ENCODE measurements at regions not wholly inside any gene's neighbourhood (a gene's known extent, or its start where the extent isn't known, plus 50 kb on each side); places are given as distances from the start of the nearest gene placed in this dataset.
"Not testable (repeated sequence)": the region's sequence is repeated elsewhere in the genome, so short reads cannot be mapped to it uniquely, and the experiment has no call there.

DNA sequence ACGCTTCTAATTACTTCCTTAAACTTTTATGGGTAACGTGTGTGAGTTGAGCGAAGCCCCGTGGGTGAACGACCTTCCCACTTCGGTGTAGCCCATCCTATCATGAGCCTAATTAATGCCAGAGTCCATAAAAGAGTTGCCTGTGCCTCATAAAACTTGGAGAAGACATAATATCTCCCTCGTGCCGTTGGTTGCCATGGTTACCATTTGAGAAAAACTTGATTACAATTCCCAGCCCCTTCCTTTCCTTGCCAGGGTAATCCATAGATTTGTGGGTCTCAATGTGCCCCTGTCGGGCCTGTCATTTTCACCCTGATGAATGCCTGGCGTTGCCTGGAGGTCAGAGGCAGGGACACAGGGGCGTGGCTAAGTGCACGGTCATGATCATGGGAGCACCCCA lies 127.1 kb downstream of the GLRX3 start:
- no peak for DNase-seq

DNA sequence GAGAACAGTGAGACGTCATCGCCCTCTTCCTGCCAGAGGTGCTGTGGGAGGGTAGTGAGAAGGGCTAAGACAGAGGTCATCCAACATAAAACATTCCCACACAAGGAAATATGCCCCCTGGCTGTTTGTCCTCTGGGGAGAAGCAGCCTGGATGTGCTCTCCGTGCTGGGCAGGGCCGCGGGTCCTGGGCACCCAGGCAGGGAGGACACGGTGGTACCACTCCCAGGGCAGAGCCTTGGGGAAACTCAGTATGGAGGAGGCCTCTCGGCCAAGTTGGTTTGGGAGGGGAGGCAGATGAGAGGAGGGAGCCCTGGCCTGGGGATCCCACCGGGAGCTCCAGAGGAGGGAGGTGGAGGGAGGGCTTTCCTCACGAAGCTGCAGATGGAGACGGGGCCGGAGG lies 129.4 kb downstream of the GLRX3 start:
- DNase-seq, result no peak

DNA sequence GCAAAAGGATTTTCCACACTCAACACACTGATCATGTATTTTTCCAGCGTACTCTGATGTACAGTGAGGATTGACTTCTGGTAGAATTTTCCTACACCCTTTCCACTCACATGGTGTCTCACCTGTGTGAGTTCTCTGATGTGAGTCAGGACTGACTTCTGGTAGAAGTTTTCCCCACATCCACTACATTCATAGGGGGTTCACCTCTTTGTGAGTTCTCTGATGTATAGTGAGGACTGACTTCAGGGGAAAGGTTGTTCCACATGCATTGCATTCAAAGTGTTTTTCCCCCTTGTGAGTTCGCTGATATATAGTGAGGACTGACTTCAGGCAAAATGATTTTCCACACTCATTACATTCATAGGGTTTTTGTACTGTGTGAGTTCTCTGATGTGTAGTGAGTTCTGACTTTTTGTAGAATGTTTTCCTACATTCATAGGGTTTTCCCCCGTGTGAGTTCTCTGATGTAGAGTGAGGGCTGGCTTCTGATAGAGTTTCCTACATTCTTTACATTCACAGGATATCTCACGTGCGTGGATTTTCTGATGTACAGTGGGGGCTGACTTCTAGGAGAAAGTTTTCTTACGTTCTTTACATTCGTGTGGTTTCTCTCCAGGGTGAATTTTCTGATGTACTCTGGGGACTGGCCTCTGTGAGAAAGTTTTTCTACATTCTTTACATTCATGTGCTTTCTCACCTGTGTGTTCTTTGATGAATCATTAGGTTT lies 146.5 kb downstream of the GLRX3 start:
- DNase-seq, result no peak

DNA sequence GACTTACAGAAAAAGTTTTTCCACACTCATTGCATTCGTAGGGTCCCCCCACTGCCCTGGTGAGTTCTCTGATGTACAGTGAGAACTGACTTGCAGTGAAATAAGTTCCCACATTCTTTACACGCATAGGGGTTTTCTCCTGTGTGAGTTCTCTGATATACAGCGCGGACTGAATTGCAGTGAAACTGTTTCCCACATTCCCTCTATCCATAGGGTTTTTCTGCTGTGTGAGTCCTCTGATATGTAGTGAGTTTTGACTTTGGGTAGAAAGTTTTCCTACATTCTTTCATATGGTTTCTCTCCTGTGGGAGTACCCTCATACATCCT lies 147.0 kb downstream of the GLRX3 start:
- DNase-seq, result no peak

DNA sequence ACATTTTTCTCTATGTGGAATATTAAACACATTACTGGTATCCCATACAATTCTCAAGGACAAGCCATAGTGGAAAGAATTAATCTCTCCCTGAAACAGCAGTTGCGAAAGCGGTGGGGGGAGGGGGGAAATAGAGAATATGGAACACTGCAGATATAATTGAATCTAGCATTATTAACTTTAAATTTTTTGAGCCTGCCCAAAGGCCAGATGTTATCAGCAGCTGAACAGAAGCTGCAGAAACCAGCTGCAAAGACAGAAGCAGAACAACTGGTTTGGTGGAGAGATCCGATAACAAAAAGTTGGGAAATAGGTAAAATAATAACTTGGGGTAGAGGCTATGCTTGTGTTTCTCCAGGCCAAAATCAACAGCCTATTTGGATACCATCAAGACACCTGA lies 159.6 kb downstream of the GLRX3 start:
- not testable (repeated sequence) for DNase-seq

DNA sequence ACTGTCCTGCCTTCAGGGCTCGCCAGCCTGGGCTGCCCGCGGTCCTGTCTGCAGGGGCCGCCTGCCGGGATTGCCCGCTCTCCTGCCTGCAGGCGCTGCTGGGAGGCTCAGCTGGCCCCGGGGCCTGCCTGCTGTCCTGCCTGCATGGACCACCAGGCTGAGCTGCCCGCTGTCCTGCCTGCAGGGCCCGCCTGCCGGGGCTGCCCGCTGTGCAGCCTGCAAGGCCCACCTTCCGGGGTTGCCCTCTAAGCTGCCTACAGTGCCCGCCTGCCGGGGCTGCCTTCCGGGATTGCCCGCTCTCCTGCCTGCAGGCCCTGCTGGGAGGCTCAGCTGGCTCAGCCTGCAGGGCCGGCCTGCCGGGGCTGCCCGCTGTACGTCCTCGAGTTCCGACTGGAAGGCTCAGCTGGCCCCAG lies 164.4 kb downstream of the GLRX3 start:
- no peak for DNase-seq

DNA sequence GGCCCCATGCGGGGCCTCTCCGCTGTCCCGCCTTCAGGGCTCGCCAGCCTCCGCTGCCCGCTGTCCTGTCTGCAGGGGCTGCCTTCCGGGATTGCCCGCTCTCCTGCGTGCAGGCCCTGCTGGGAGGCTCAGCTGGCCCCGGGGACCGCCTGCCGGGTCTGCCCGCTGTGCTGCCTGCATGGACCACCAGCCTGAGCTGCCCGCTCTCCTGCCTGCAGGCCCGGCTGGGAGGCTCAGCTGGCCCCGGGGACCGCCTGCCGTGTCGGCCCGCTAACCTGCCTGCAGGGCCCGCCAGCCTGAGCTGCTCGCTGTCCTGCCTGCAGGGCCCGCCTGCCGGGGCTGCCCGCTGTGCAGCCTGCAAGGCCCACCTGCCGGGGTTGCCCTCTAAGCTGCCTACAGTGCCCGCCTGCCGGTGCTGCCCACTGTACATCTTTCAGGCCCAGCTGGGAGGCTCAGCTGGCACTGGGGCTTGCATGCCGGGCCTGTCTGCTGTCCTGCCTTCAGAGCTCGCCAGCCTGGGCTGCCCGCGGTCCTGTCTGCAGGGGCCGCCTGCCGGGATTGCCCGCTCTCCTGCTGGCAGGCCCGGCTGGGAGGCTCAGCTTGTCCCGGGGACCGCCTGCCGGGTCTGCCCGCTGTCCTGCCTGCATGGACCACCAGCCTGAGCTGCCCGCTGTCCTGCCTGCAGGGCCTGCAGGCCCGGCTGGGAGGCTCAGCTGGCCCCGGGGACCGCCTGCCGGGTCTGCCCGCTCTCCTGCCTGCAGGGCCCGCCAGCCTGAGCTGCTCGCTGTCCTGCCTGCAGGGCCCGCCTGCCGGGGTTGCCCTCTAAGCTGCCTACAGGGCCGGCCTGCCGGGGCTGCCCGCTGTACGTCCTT lies 165.1 kb downstream of the GLRX3 start:
- DNase-seq, result peak; percentile 24

DNA sequence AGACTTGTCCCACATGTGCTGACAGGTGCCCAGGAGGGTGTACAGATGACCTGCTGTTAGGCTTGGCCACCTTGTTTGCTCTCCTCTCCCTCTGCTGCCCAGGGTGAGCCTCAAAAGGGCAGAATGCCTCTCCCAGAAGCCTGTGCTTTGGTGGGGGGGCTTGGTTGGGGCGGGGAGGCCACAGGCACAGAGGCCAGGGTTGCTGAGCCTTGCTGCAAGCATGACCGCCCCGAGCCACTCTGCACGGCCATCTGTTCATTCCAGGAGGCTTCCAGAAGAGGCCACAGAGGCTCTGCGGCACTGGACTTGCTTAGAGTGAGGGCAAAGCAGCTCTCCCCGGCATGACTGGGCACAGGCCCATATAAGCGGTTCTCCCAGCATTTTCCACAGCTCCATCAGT lies 190.8 kb downstream of the GLRX3 start:
- no peak for DNase-seq

DNA sequence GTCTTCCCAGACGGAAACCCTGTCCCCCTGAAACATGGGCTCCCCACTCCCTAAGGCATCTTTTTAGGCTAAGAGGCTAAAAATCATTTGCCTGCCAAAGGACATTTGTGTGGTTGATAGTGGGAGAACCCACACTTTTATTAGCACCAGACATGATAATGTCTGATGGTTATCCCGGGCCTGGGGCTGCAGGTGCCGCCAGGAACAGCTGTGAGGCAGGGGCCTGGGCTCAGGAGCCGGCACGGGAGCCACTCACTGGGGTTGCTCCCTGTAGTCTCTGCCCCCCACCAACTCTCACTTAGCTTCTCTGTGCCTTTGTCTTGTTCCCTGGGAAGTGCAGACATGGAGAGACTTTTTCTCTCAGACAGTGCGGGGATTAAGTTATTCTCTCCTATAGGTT lies 193.6 kb downstream of the GLRX3 start:
- no peak for DNase-seq

DNA sequence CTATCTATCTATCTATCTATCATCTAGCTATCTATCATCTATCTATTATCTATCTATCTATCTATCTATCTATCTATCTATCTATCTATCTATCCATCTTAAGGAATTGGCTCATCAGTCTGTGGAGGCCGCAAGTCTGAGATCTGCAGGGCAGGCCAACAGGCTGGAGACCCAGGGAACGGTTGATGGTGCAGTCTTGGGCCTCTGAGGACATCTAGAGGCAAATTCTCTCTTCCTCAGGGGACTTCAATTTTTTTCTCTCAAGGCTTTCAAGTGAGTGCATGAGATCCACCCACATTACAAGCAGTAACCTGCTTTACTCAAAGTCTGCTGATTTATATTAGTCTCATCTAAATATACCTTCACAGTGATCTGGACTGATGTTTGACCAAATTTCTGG lies 197.0 kb downstream of the GLRX3 start:
- no peak for DNase-seq

DNA sequence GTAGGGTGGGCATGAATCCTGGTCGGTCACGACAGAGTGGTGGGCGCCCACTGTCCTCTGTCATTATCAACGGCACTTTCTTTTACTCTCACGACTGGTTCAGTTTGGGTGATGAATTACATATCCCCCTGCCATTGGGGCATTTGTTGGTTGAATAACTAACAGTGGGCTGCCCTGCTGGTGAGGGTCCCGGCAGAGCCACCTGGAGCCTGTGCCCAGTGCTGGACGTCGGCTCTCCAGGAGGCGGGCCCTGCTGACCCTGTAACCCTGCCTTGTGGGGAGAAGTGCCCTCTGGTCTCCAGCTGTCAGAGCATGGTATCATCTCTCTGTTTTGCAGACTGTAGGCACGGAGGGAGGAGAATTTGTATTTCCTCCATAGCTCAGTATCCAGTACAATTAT lies 199.1 kb downstream of the GLRX3 start:
- no peak for DNase-seq

DNA sequence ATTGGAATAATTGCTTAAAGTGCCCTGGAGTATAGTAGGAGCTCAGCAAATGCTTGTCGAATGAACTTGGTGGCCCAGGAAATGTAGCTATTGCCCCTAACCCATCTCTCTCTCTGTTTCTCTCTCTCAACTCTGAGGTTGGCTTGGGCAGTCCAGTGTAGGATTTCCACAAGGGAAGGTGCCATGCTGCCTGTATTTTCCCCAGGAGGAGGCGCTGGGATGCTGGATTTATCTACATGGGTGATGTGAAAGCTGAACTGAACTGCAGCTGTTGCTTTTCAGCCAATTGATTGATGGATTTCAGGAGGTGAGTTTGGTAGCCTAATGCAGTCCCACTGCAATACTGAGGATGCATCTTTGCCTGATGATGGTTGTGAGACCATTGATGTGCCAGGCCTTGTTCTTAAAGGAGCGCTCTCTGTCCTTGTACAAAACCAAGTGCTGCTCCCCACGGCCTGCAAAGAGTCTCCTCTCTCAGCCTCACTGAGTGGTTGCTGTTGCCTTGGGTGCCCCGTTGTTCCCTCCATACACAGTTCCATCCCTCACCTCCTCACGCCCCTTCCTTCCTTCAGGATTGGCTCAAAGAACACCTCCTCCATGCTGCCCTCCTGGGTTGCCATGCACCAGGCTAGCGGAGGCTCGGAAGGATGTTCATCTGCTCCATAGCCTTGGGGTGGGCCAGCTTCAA lies 200.6 kb downstream of the GLRX3 start:
- DNase-seq, result no peak

DNA sequence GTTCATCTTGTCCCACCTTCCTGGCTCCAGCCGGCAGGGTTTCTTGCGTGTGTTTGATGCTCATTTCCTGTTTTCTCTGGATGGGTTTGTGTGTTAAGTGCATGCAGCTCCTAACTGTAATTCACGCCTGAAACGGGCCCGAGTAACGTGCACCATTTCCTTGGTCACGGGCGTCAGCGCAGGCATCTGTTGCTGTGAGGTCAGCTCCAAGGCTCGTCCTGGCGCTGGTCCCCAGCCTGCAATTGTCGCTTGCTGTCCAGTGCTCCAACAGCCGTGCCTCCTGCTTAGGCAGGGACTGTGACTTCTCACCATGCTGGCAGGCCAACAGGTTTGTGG lies 201.1 kb downstream of the GLRX3 start:
- DNase-seq, result no peak

DNA sequence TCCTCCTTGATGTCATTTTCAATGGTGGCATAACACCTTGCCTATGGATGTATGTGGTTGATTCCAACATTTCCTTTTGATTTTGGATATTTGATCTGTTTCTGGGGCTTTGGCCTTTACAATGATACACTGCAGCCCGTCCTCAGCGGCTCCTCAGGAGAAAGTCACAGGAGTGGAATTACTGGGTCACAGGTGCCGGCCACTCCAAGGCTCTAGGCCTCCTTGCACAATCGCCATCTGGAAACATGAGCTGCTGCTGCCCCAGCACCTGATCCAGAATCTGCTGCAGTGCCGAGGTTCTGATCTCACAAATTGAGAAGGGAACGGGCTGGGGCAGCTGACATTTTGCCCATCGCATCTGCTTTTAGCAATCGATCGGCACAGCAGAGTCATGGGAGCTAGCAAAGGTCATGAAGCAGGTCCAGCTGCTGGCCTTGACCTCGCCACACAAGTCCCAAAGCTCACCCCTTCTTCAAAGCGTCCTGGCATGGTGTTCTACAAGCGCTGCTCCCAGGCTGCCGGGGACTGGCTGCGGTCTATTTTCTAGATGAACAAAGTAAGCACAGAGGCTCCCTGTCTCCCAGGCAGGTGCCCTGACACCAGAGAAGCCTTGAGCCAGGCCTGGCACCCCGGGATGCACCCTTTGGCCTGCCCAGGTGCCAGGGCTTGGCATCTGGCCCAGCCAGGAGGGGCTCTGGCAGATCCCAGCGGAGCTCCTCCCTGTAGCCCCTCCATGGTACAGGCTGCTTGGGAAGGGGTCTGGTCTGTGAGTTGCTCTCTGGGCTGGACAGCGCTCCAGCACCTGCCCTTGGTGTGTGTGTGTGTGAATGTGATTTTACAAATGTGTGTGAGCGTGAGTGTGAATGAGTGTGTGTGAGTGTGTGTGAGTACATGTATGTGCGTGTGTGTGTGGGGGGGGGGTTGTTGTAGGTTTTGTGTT lies 201.8 kb downstream of the GLRX3 start:
- no peak for DNase-seq

DNA sequence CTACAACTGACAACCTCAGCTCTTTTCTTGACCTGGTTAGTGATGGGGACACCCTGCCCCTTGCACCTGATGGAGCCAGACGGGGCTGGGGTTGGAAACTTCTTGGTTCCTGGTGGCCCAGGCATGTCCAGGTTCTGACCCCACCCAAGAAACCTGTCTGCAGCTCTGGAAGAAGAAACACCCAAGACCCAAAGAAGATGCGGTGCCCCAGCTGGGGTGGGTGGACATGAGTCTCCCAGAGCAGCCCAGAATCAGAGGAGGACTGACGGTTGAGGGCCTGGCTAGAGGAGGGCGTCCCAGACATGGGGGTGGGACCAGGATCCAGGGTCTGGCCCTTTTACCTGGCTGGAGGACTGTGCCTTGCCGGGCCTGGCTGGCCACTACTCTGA lies 202.4 kb downstream of the GLRX3 start:
- DNase-seq, result no peak

DNA sequence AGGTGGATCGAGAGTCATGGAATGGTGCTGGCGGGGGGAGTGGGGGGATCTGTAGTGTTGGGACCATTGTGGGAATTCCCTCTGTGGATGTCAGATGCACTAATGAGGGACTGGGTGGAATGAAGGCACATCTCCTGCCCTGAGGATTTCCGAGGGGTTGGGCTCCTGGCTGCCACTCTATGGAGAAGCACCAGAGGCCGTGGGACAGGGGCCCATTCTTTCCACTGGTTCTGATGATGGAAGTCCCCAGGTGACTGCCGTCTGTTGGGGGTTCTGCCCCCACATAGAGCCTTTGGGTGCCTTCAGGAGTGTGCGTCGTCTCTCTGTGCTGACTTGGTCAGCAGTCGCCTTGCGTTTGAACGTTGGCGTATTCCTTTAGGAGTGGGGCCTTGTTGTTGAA lies 202.9 kb downstream of the GLRX3 start:
- DNase-seq, result no peak

DNA sequence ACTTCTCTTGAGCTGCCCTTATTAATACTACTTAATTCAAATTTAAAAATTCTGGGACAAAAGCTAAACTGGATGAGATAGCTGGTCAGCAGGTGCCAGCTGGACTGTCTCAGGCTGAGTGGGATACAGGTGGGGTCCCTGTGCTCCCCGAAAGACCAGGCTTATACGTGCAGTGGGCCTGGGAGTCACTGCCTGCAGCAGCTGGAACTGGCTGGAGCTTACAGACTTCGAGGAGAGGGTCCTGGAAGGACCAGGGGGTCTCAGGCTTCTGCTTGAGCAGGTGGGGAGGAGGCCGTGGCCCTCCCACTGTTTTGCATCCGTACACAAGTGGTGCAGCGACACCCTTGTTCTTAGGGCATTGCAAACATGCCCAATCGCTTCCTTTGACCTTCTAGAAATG lies 203.7 kb downstream of the GLRX3 start:
- no peak for DNase-seq

DNA sequence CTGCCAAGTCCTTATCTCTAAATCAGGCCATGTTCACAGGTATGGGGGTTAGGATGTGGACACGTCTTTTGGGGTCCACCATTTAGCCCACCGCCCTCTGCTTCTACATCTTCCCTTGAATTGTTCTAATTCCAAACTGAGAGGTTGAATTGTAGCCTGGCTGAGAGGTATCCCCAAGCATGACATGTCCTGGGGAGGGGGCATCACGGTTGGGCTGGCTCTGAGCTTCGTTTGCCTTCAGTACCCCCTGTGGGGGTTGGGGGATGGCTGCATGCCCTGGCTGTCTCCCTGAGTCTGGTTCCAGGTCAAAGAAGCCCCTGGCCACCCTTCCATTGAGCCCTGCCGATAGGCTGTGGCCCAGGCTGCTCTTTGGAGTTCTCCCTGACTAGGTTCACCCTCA lies 204.6 kb downstream of the GLRX3 start:
- no peak for DNase-seq

DNA sequence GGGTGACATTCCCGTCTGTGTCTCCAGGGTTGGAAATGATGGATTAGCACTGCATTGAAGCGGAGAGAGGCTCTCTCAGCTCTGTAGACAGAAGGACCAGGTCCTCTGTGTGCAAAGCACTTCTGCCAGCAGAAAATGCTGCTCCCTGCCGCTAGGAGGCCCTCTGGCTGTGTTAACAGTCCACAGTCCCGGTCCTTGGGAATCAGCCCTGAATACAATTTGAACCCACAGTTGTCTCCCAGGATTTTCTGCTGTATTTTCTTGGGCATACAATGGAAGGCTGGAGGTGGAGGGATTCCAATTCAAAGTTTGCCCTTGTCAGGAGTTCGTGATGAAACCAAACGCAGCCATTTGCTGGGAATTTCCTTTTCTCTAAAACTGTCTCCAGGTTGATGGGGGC lies 205.2 kb downstream of the GLRX3 start:
- DNase-seq, result no peak

DNA sequence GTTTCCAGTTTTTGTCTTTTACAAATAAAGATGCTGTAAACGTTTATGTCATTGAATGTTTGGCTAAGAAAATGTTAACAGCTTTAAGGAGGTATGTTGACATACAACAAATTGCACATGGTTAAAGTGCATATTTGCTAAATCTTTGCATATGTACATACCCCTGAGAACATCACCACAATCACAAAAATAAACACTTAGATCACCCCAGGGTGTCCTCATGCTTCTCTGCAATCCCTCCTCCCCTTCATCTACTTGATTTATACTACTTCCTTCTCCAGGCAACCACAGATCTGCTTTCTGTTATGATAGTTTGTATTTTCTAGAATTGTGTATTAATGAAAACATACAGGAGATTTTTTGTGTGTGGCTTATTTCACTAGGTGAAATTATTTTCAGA lies 209.5 kb downstream of the GLRX3 start:
- no peak for DNase-seq

DNA sequence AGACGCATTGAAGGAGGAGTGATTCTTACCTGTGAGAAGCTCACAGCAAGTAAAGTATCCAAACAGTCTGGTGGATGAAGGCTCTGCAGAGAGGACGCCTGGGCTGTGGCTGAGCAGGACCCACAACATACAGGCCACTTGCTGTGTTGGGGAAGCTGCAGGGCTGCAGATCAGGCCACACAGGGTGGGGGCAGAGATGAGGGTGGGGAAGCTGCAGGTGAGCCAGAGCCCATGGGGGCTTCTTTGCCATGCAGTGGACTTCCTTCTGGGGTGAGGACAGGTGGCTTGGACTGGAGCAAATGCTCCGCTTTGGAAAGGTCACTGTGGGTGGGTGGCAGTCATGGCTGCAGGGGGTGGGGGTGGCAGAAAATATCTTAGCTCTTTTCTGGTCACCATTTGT lies 214.8 kb downstream of the GLRX3 start:
- no peak for DNase-seq

DNA sequence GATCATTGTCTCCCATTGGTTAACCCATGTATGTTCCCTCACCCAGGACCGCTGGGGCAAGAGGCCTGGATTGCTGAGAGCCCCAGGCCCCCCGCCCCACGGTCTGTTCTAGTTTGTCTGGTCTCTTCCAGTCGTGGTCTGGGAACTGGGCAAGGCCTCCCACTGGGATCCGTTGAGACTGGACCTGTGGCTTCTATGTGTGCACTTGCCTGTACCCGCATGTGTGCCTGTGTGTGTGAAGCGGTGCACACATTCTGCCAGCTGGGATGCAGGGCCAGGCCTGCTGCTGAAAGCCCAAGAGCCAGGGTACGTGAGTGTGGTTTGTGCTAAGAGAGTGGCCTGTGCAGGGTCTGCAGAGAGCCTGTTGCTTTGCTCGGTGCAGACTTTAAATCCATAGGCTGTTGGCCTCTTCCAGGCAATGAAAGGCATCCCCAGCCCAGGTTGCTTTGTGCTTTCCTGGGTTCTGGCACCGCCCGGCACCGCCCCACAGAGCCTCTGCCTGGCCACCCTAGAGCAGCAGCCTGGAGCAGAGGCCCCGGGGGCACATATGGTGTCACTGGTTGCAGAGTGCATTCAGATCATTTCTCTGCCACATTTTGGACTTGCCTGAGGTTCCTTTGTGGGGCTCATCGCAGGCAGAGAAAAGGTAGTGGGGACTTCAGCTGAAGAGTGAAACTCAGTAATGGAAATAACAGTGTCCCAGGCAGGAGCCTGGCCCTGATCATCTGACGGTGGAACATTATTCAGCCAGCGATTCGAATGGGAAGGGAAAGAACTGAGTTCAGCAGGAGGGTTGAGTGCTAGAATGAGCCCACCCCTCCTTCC lies 215.5 kb downstream of the GLRX3 start:
- no peak for DNase-seq

All from CD4-positive, alpha-beta T cell treated with Interleukin-15 for 1 hour (primary cell).